ENCODE measurements at regions not wholly inside any gene's neighbourhood (a gene's known extent, or its start where the extent isn't known, plus 50 kb on each side); places are given as distances from the start of the nearest gene placed in this dataset.

DNA sequence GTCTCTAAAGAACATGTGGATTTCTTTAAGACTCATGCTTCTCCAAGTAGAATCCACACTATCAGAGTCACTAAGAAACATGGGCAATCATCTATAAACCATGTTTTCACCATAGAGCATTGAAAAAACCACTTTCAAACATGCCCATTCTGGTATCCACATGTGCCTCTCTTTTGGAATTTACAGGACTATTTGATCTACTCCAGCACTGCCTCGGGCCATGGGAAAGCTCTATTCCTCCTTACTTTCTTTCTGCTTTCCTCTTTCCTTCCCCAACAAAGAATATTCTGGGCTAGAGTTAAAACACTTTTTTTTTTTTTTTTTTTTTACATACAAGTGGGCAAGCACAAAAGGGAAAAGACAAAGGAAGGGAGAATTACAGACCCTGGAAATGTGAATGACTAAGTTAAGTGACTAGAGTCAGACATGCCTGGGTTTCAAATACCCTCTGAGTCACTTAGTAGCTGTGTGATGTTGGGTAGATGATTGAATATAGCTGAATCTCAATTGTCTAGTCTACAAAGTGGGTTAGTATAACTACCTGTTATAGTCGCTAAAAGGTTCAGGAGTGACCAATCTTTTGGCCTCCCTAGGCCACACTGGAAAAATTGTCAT lies 847.7 kb upstream of the INTU start:
- Histone ChIP-seq H3K9me3 (replicated peaks in 1 of 3) (no peaks in the 10 kb centered on the region), H3K4me3 (no peak overlapping the region), H3K27me3 (no peaks in the 10 kb centered on the region), H3K36me3 (replicated peaks in 1 of 2) (no peaks in the 10 kb centered on the region), H3K4me1 (replicated peaks in 1 of 2) (no peaks in the 10 kb centered on the region), H3K27ac (no peak overlapping the region)
- intact Hi-C loops (cut with DNase I) = no loop called here
- TF ChIP-seq, protein P1, sequence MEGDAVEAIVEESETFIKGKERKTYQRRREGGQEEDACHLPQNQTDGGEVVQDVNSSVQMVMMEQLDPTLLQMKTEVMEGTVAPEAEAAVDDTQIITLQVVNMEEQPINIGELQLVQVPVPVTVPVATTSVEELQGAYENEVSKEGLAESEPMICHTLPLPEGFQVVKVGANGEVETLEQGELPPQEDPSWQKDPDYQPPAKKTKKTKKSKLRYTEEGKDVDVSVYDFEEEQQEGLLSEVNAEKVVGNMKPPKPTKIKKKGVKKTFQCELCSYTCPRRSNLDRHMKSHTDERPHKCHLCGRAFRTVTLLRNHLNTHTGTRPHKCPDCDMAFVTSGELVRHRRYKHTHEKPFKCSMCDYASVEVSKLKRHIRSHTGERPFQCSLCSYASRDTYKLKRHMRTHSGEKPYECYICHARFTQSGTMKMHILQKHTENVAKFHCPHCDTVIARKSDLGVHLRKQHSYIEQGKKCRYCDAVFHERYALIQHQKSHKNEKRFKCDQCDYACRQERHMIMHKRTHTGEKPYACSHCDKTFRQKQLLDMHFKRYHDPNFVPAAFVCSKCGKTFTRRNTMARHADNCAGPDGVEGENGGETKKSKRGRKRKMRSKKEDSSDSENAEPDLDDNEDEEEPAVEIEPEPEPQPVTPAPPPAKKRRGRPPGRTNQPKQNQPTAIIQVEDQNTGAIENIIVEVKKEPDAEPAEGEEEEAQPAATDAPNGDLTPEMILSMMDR (IDR thresholded peaks at IDR 0.05) = no peak
- TF ChIP-seq POLR2A (IDR thresholded peaks at IDR 0.05) = no peak
- DNase-seq = no peak
- 75 to 86% (median 78%) methylated on average over 2 of the region's 2 CpGs for WGBS, 4 donors

DNA sequence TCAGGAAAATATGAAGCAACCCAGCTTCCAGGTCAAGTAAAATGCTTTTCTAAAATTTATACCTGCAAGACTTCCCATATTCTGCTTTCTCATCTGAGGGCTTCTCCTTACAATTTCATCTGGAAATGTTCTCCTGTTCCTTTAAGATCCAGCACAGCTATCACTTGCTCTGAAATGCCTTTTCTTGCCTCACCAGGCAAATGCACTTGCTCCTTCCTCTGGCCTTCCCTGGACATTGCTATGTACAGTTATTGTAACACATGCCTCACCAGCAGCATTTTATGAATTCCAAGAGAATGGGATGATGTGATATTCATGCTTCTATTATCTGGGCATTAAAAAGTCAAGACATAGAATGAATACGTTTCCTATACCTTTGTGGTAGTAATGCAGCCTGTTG lies 842.1 kb upstream of the INTU start:
- no peaks in the 10 kb centered on the region for H3K36me3 ChIP-seq (replicated peaks in 1 of 2)
- WGBS, 4 donors = 38 to 72% (median 47%) methylated on average over 1 of the region's 1 CpG
- intact Hi-C loops (cut with DNase I) = no loop called here
- no peak for DNase-seq
- no peaks in the 10 kb centered on the region for H3K27me3 ChIP-seq
- H3K4me3 ChIP-seq = no peak overlapping the region
- no peaks in the 10 kb centered on the region for H3K9me3 ChIP-seq (replicated peaks in 1 of 3)
- no peak overlapping the region for H3K27ac ChIP-seq
- H3K4me1 ChIP-seq (replicated peaks in 1 of 2) = no peaks in the 10 kb centered on the region
- TF ChIP-seq POLR2A (IDR thresholded peaks at IDR 0.05) = no peak
- TF ChIP-seq, protein P1 (IDR thresholded peaks at IDR 0.05) = no peak

- no peak for DNase-seq
- TF ChIP-seq, protein P1 (IDR thresholded peaks at IDR 0.05) = no peak
- TF ChIP-seq POLR2A (IDR thresholded peaks at IDR 0.05) = no peak
- Histone ChIP-seq H3K4me3 (no peak overlapping the region), H3K9me3 (replicated peaks in 1 of 3) (no peaks in the 10 kb centered on the region), H3K27ac (no peak overlapping the region), H3K4me1 (replicated peaks in 1 of 2) (no peaks in the 10 kb centered on the region), H3K27me3 (no peaks in the 10 kb centered on the region), H3K36me3 (replicated peaks in 1 of 2) (no peaks in the 10 kb centered on the region)
- WGBS, 4 donors = 65 to 84% (median 75%) methylated on average over 2 of the region's 2 CpGs
- intact Hi-C loops (cut with DNase I) = no loop called here
Measured at GRCh38 chr4:126794363-126794762, 838.4 kb upstream of the INTU start.

DNA sequence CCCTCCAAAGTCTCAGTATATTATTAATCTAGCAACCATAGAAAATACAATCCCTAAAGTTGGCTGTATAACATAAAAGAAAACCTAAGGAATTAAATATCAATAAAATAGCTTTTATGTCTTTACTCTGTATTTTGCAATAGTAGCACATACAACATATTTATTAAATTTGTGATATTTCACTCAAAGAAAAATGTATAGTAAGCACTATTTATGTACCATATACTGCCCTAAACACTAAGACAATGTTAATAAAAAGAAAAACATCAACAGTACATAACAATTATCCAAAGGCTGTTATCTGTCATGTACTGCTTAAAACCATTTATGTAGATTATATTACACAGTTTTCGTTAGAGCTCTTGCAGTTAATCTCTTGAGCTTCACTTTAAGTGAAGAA lies 834.5 kb upstream of the INTU start:
- WGBS, 4 donors = 64 to 76% (median 72%) methylated on average over 1 of the region's 1 CpG
- intact Hi-C loops (cut with DNase I) = no loop called here
- H3K27ac ChIP-seq = no peak overlapping the region

More for the DNA sequence above, 834.5 kb upstream of the INTU start:
- Histone ChIP-seq H3K4me1 (replicated peaks in 1 of 2) (no peaks in the 10 kb centered on the region), H3K27me3 (no peaks in the 10 kb centered on the region), H3K4me3 (no peak overlapping the region), H3K36me3 (replicated peaks in 1 of 2) (no peaks in the 10 kb centered on the region), H3K9me3 (replicated peaks in 1 of 3) (no peaks in the 10 kb centered on the region)
- TF ChIP-seq, protein P1 (IDR thresholded peaks at IDR 0.05) = no peak
- no peak for TF ChIP-seq POLR2A (IDR thresholded peaks at IDR 0.05)
- no peak for DNase-seq
